Activated CD8-positive, alpha-beta memory T cell treated with anti-CD3 and anti-CD28 coated beads, Interleukin-2, amount 50 U/mL, for 24 hours (primary cell): ENCODE measurements at regions not wholly inside any gene's neighbourhood (a gene's known extent, or its start where the extent isn't known, plus 50 kb on each side); places are given as distances from the start of the nearest gene placed in this dataset.
"Not testable (repeated sequence)": the region's sequence is repeated elsewhere in the genome, so short reads cannot be mapped to it uniquely, and the experiment has no call there.

Source experiments
- DNase-seq: peaks from one replicate; pipeline ENCODE4 v3.0.0-alpha.2; 2020; ENCODE audit errors: extremely low read depth

- DNase-seq = no peak
These were observed 69.5 kb downstream of the TPRA1 start for GRCh38 chr3:127520993-127521392.

DNA sequence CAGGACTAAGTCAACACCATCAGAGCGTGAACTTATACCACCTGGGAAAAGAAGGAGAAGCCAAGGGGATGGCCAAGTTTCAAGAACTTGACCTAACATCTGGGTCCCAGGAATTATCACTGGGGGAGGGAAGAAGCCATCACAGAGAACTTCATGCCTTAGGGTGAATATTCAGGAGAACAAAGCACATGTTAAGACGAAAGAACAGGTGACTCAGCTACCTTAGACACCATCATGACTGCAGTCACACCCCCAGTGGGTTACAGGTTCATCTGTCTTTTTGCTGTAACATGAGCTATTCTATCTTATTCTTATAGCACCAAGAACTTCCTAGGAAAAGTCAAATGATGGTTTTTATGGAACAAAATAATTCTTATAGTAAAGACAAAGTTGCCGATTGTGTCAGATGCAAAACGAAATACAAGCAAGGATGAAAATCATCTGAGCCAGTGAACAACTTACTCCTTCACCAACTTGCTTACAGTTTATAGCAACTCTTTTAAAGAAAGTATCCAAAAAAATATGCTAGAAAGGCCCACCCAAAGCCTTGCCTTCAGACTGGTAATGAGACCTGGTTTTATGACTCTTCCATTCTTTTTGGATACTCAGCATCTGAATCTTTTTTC is 72.0 kb downstream of the TPRA1 start:
- no peak for DNase-seq

- no peak for DNase-seq
These were observed 78.3 kb downstream of the TPRA1 start for GRCh38 chr3:127512256-127512655.

DNA sequence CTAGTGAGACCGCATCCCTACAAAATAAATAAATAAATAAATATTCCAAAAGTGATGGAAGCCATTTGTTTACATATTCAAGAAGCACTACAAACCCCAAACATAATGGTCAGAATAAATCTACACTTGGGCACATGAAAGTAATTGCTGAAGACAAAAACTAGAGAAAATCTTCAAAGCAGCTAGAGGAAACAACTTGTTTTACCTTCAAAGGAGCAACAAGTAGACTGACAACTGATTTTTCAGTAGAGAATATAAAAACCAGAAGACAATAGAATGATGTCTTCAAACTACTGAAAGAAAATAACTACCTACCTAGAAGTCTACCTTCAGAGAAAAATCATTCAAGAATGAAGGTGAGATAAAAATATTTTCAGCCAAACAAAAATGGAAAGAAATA is 89.4 kb downstream of the TPRA1 start:
- no peak for DNase-seq

DNA sequence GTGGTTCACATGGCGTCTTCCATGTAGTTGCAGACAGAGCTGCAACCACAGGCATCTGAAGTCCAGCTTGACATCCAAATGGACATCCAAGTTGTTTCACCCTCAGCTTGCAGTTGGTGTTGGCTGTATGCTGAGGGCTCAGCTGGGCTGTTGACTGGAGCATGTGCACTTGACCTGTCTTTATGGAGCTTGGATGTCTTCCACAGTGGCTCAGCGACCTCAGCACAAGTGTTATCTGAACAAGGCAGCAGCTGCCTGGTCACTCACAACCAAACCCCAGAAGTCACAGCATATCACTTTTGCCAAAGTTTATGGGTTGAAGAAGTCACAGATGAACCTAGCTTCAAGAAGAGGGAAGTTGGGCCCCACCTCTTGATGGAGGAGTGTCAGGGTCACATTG is 92.9 kb downstream of the TPRA1 start:
- no peak for DNase-seq

DNA sequence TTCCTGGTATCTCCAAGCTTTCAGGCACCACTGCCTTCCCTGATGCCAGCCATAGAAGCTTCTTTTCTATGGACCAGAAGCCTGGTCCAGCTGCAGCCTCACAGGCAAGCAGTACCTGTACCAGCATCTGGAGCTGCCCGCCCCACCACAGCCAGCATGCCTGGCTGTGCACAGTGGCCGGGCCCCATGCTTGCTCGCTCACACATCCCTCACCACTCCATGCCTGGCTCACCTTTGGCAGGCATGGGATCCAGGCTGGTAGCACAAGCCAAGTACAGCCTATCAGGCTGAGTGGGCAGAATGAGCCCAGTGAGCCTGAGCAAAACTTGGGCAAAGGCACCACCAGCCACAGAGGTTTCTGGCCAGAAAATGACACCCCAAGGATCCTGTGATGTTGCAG is 93.4 kb downstream of the TPRA1 start:
- no peak for DNase-seq

DNA sequence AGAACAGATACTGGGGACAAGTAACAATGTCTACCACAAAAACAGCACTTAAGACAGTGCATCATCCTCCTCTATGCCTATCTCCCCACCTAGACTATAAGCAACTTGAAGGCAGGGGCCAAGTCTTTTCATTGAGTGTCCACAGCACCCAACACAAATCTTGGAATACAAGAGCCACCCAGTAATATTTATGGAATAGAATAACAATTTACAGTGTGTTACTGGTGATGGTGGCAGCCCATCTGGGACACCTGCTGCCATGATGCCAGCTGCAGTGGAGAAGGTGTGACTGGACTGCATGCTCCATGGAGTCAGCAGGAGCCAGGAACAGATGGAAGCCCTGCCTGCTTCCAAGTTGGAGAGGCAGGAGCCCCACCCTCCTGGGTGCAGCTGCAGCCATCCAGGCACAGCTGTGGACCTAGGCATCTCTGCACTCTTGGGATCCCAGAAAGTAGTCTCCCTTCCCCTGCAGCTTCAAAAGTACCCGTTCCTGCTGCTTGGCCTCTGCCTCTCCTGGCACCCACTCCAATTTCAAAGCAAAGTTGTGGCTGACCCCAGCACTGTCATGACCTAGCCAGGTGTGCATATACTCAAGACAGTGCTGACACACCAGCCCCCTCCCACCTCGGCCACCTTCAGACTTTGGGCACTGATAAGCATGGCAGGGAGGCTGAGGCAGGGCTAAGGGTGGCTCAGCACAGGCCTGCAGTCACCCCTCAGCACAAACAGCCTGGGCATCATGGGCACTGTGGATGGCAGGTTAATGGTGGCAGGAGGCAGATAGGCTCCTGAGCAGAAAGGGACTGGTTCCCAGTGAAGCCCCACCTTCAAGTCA is 94.5 kb downstream of the TPRA1 start:
- no peak for DNase-seq

DNA sequence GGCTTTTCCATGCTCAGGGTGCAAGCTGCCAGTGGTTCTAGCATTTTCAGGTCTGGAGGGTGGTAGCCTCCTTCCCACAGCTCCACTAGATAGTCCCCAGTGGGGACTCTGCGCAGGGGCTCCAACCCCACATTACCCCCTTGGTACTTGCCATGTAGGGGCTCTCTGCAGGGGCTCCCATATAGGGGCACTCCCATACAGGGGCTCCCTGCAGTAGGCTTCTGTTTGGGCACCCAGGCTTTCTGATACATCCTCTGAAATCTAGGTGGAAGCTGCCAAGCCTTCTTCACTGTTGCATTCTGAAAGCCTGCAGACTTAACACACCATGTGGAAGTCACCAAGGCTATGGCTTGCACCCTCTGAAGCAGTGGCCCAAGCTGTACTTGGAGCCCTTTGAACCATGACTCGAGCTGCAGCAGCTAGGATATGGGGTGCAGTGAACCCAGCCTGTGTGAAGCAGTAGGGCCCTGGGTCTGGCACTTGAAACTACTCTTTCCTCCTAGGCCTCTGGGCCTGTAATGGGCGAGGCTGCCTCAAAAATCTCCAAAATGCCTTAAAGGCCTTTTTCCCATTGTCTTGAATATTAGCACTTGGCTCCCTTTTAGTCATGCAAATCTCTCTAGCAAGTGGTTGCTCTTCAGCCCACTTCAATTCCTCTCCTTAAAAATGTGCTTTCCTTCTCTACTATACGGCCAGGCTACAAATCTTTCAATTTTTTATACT is 96.4 kb downstream of the TPRA1 start:
- DNase-seq = no peak

GRCh38 chr3:127492426-127492825 is 98.1 kb downstream of the TPRA1 start:
- DNase-seq = no peak

DNA sequence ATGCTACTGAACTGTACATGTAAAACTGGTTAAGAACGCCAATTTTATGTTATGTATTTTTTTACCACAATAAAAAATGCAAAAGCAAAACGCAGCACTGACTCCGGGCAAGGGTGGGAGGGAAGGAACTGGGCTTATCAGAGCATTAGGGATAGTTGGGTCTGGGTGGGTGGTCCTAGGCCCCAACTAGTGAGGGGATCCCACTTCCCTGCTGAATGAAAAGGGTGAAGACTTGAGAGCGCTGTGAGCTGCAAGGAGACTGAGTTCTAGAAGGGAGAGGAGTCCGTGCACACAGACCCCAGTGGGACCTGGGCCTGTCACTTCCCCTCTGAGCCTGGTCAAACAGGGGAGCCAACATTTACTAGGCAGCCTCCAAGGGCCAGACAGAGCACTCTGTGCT is 98.6 kb downstream of the TPRA1 start:
- no peak for DNase-seq

- no peak for DNase-seq
These were observed 99.2 kb downstream of the TPRA1 start for GRCh38 chr3:127491323-127491722.

DNA sequence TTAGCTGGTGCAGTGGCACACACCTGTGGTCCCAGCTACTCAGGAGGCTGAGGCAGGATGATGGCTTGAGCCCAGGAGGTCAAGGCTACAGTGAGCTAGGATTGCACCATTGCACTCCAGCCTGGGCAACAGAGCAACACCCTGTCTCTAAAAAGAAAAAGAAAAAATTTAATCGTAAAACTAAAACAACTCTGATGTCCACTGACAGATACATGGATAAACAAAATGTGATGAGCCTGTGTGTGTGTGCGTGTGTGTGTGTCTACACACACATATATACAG is 99.6 kb downstream of the TPRA1 start:
- not testable (repeated sequence) for DNase-seq

DNA sequence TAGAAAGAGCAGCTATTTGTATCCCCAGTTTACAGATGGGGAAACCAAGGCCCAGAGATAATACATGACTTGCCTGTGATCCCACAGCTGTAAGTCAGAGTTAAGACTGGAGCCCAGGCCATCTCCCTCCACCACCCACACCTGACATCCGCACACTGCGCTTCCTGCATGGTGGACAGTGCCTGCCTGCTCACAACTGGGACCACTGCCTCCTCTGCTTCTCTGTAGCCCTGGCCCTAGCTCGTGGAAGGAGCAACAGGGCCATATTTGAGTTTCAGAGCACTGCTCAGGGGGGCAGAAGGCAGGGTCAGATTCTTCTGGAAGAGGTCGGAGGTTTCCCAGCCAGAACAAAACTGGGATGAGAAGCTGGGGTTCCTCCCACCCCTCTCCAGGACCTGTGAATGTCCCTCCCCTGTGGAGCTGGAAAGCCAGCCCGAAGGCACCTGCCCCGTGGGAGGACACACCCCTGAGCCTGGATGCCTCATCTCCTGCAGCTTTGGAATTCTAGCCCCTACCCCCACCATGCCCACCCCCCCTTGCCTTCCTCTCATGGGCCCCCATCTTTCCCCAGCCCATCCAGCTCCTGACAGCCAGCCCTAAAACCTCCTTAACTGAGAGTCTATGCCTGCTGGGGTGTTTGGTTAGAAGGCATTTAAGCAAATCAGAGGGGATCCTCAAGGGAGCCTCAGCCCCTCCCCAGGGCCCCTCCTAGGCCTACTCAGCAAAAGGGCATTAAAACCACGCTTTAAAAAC is 100.1 kb downstream of the TPRA1 start:
- no peak for DNase-seq

- no peak for DNase-seq
These were observed 101.2 kb downstream of the TPRA1 start for GRCh38 chr3:127489357-127489756.

- no peak for DNase-seq
These were observed 101.8 kb downstream of the TPRA1 start for GRCh38 chr3:127488740-127489139.

DNA sequence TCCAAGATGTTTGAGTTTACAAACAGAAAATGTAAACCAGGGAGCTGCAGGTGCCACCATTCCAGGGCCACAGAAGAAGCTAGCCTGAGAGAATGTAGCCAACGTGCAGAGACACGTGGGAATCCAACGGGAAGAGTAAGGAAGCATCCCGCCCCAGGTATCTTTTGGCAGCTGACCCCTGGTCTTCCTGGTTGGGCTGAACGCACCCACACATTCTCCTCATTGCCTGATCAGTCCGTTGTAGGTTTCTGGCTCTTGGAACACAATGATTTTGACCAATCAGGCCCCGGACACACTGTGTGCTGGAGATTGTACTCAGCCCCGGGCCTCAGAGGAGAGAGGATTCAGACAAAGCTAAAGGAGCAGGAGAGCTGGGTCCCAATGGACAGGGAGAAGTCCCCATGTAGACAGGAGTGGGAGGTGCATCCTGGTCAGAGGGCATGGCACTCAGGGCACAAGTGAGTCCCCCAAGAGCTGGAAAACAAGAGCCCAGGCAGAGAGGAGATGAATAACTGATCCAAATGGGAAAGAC is 102.3 kb downstream of the TPRA1 start:
- DNase-seq = no peak

- no peak for DNase-seq
These were observed 103.3 kb downstream of the TPRA1 start for GRCh38 chr3:127487196-127487595.

DNA sequence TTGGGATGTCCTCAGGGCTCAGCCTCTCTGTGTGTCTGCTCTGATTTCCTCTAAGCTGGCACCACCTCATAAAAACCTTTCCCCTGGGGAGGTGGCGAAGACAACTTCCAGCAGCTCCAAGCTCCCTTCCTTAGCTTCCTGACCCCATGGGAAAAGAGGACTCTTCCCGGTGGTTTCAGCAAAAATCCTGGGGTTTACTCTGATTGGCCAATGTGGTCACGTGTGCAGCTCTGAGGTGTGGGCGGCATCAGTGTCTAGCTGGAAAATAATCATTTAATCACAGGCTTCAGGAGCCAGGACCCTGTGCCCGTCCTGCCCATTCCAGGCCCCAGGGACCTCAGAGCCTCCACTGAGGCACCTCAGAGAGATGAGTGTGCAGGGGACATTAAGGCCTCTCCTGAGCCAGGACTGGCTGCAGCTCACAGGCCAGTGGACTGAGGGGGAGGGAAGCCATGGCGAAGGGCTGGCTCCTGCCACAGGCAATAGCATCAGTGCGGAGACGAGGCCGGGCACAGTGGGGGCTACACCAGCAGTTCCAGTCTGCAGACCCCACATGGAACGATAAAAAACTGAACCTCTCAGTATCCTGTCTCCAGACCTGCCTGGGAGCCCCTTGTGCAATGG is 104.1 kb downstream of the TPRA1 start:
- no peak for DNase-seq

- no peak for DNase-seq
These were observed 105.0 kb downstream of the TPRA1 start for GRCh38 chr3:127485396-127486170.

DNA sequence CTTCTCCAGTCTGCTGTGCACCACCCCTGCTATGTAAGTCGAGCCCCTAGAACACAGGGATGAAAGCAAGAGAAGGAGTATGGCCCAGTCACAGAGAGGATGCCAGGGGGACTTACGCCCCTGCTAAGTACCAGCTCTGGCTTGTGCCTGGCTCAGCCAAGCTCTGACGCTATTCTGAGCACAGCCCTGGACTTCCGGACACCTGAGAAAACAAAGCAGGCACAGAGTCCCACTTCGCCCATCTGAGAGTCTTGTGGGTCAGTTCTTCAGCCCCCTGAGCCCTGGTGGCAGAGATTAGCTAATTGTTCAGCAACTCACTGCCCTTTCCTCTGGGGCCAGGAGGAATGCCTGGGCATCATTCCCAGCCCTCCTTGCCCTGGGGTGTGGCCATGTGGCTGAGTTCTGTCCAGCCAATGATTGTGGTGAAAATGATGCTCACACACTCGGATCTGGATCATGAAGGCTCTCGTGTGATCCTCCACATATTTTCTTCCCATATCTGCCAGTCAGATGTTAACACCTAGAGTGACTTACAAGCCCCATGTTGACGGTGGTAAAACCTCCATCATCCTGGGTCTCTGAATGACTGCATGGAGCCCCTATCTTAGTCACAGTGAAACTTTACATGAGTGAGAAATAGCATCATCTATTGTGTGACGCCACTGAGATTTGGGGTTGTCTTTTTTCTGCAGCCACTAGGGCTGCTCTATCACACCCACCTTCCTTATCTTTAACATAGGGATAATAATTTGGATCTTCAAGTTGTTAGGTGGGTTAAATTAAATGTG is 105.7 kb downstream of the TPRA1 start:
- DNase-seq = no peak
